ENCODE measurements at regions not wholly inside any gene's neighbourhood (a gene's known extent, or its start where the extent isn't known, plus 50 kb on each side); places are given as distances from the start of the nearest gene placed in this dataset.

DNA sequence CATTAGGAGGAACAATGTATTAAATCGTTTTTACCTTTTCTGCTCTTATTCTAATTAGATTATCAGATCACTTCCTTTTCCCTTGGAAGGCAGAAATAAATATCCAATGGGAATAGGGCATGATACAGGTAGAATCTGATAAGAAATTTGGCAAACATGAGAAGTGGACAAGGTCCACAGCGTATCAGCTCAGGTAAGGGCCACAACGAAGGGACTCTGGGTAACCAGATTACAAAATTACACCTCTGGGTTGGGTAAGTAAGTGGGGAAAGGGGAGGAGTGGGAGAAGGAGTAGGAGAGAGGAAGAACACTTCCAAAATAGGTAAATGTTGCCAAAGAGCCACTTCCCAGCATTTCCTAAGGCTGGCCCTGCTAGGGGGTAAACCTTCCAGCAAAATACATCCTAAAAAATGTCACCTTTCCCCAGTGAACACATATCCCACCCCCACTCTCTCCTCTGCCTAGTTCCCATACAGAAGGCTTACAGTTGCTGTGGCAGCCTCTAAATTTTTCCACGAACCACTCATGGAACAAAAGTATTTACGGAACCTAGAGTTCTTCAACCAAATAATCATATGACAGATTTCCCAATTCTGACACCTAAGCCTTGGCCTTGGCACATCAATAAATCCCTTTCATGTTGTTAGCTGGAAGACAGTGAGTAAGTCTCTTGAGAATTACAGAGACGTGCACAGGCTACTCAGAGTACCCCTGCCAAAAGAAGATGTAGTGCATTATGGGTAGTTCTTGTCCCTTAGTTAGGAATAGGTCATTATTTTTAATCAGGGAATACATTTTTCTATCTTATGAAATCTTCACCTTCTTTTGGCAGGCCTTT, 51.5 kb upstream of the DLX6 start:
- TF ChIP-seq JUND (IDR thresholded peaks at IDR 0.05; ENCODE audit: low read depth) = no peak
- in situ Hi-C loops (cut with HindIII; ENCODE audit: low pct_unique_long_range_greater_than_20kb, low sequenced_read_pairs) = no loop called here
- no peak for DNase-seq (ENCODE audit: low read depth in 1 of 2, low spot score in 1 of 2)
